Mesothelial cell of epicardium (in vitro differentiated cells): ENCODE measurements at regions not wholly inside any gene's neighbourhood (a gene's known extent, or its start where the extent isn't known, plus 50 kb on each side); places are given as distances from the start of the nearest gene placed in this dataset.
"Not testable (repeated sequence)": the region's sequence is repeated elsewhere in the genome, so short reads cannot be mapped to it uniquely, and the experiment has no call there.

Experiments
- DNase-seq, 2 experiments: peaks; one replicate each; pipeline ENCODE4 v3.0.0; 2021; ENCODE audit warnings: low spot score in 2 of 2; ENCODE audit not compliant: unreplicated experiment in 2 of 2
- H3K27ac Mint-ChIP-seq: 2 replicates; pipeline ENCODE4 v1.8.0; 2021; ENCODE audit warnings: mixed read lengths
- H3K27me3 Mint-ChIP-seq: 2 replicates; pipeline ENCODE4 v1.8.0; 2021; ENCODE audit warnings: low read depth, mixed read lengths
- H3K36me3 Mint-ChIP-seq: 2 replicates; pipeline ENCODE4 v1.8.0; 2021; ENCODE audit warnings: mixed read lengths
- H3K4me1 Mint-ChIP-seq: 2 replicates; pipeline ENCODE4 v1.8.0; 2021; ENCODE audit warnings: mixed read lengths
- H3K4me3 Mint-ChIP-seq: 2 replicates; pipeline ENCODE4 v1.8.0; 2021; ENCODE audit warnings: mild to moderate bottlenecking, moderate library complexity, mixed read lengths
- H3K9me3 Mint-ChIP-seq: 2 replicates; pipeline ENCODE4 v1.8.0; 2021; ENCODE audit warnings: mixed read lengths
- CTCF ChIP-seq: fragments of 200-600 bp; sonication (generic); IDR thresholded peaks from one replicate; pipeline ENCODE4 v1.5.0; 2021; ENCODE audit warnings: antibody characterized with exemption; ENCODE audit not compliant: unreplicated experiment

DNA sequence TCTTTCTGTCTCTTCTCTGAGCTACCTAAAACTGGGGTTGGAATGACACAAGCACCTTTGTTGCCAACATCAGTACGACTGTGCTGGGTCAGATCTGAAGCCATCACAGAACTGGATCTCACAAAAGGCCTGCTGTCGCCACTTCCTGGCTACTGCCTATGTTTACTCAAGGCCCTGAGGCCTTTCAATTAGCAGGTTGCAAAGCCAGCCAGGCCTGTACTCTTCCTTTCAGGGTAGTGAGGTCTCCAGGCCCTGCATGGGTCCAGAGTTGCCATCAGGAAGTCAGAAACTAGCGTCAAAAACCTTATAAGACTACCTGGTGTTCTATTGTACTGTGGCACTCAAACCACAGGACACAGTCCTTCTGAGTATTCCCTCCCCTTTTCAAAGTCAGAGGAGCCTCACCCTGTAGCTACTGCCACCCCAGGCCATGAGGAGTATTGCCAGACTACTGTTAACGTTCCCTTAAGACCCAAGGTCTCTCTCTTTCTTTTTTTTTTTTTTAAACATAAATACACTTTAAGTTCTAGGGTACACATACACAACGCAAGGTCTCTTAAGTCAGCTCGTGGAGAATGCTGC, 937.4 kb upstream of the GJE1 start:
- Mint-ChIP-seq H3K27ac (no peak overlapping the region), H3K4me1 (no peaks in the 10 kb centered on the region), H3K36me3 (peaks cover 8% of the 10 kb centered on the region), H3K4me3 (no peak overlapping the region), H3K9me3 (peaks cover 48% of the 10 kb centered on the region), H3K27me3 (no peaks in the 10 kb centered on the region)
- DNase-seq = no peak
- TF ChIP-seq CTCF = no peak

DNA sequence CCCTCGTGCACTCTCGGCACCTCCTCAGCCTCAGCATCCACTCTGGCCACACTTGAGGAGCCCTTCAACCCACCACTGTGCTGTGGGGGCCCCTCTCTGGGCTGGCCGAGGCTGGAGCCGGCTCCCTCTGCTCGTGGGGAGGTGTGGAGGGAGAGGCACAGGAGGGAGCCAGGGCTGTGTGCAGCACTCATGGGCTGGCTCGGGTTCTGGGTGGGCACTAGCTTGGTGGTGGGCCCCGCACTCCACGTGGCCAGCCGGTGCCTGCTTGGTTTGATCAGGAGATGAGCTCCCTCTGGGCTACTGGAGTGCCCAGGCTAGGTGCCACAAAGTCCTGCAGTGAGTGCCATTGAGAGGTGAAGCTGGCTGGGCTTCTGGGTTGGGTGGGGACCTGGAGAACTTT, 949.4 kb upstream of the GJE1 start:
- TF ChIP-seq CTCF = no peak
- Mint-ChIP-seq H3K9me3 (peaks cover 38% of the 10 kb centered on the region), H3K4me1 (no peaks in the 10 kb centered on the region), H3K27ac (no peak overlapping the region), H3K36me3 (peaks cover 7% of the 10 kb centered on the region), H3K4me3 (no peak overlapping the region), H3K27me3 (no peaks in the 10 kb centered on the region)
- DNase-seq = no peak

DNA sequence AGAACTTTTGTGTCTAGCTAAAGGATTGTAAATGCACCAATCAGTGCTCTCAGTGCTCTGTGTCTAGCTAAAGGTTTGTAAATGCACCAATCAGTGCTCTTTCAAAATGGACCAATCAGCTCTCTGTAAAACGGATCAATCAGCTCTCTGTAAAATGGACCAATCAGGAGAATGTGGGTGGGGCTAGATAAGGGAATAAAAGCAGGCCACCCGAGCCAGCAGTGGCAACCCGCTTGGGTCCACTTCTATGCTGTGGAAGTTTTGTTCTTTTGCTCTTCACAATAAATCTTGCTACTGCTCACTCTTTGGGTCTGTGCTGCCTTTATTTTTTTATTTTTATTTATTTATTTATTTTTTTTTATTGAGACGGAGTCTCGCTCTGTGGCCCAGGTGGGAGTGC, 957.3 kb upstream of the GJE1 start:
- not testable (repeated sequence) for H3K27ac Mint-ChIP-seq, H3K27me3 Mint-ChIP-seq, DNase-seq, H3K4me3 Mint-ChIP-seq, H3K36me3 Mint-ChIP-seq, H3K4me1 Mint-ChIP-seq
- H3K9me3 Mint-ChIP-seq = peaks cover 13% of the 10 kb centered on the region

DNA sequence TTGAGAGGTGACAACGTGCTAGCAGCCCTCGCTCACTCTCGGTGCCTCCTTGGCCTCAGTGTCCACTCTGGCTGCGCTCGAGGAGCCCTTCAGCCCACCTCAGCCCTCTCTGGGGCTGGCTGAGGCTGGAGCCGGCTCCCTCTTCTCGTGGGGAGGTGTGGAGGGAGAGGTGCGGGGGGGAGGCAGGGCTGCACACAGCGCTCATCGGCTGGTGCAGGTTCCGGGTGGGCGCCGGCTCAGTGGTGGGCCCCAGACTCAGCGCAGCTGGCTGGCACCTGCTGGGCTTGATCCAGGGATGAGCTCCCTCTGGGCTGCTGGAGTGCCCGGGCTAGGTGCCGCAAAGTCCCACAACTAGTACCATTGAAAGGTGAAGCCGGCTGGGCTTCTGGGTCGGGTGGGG, 957.8 kb upstream of the GJE1 start:
- H3K9me3 Mint-ChIP-seq = peaks cover 11% of the 10 kb centered on the region
- H3K36me3 Mint-ChIP-seq = no peaks in the 10 kb centered on the region
- no peak for DNase-seq
- no peak overlapping the region for H3K4me3 Mint-ChIP-seq
- no peaks in the 10 kb centered on the region for H3K4me1 Mint-ChIP-seq
- no peak for TF ChIP-seq CTCF
- no peaks in the 10 kb centered on the region for H3K27me3 Mint-ChIP-seq
- no peak overlapping the region for H3K27ac Mint-ChIP-seq

- DNase-seq = no peak
- Mint-ChIP-seq H3K4me3 (no peak overlapping the region), H3K27ac (no peak overlapping the region), H3K36me3 (no peaks in the 10 kb centered on the region), H3K27me3 (no peaks in the 10 kb centered on the region), H3K9me3 (peaks cover 5% of the 10 kb centered on the region), H3K4me1 (peaks cover 6% of the 10 kb centered on the region)
- TF ChIP-seq CTCF = no peak
Measured at GRCh38 chr6:141173529-141173928, 959.2 kb upstream of the GJE1 start.

DNA sequence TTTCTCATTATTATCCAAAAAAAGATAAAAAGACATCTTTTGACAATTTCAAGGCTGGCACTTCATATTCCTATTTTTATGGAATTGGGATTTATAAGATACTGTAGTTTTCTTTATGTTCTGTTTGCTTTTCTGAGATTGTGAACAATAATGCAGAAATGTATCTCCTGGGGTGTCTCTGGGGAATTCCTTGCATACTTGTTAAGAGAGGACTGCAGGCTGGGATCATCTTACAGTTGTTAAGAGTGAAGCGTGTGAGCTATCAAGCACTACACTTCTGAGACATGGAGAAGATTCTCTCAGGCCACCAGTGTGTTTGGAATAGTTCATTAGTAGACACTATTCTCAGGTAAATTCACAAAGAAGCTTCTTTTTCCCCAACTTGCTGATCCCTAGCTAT, 963.3 kb upstream of the GJE1 start:
- Mint-ChIP-seq H3K4me3 (no peak overlapping the region), H3K4me1 (peaks cover 6% of the 10 kb centered on the region), H3K9me3 (peaks cover 4% of the 10 kb centered on the region), H3K36me3 (no peaks in the 10 kb centered on the region), H3K27me3 (no peaks in the 10 kb centered on the region), H3K27ac (no peak overlapping the region)
- TF ChIP-seq CTCF = no peak
- DNase-seq = no peak
